ENCODE measurements at regions not wholly inside any gene's neighbourhood (a gene's known extent, or its start where the extent isn't known, plus 50 kb on each side); places are given as distances from the start of the nearest gene placed in this dataset.

- in situ Hi-C loops (cut with MboI), result no loop called here
- H3K9ac ChIP-seq (ENCODE audit: insufficient read depth in 1 of 2, low read depth in 2 of 2, low read length in 2 of 2), result no peak overlapping the region
- no TSS peak for BruUV-seq (replicated peaks)
- TF ChIP-seq FOXM1 (IDR thresholded peaks at IDR 0.05; ENCODE audit: low read depth), result no peak
- TF ChIP-seq FOXM1 (CRISPR knock-in tag; IDR thresholded peaks at IDR 0.05; ENCODE audit: low read depth), result no peak
- TF ChIP-seq PATZ1 (CRISPR knock-in tag; IDR thresholded peaks at IDR 0.05; ENCODE audit: borderline replicate concordance), result no peak
- no peak for TF ChIP-seq ZNF140 (CRISPR knock-in tag; IDR thresholded peaks at IDR 0.05)
- no peak for TF ChIP-seq ZBTB7A (IDR thresholded peaks at IDR 0.05; ENCODE audit: borderline replicate concordance, control insufficient read depth, low read depth, low read length)
- no peak for TF ChIP-seq SP2 (IDR thresholded peaks at IDR 0.05; ENCODE audit: extremely low read depth, low read depth, low read length, poor library complexity, severe bottlenecking)
- TF ChIP-seq NR0B1 (IDR thresholded peaks at IDR 0.05; ENCODE audit: partially characterized antibody), result no peak
- TF ChIP-seq E2F4 (CRISPR knock-in tag; IDR thresholded peaks at IDR 0.05; ENCODE audit: low read depth), result no peak
- no peak for TF ChIP-seq ELF2 (CRISPR knock-in tag; IDR thresholded peaks at IDR 0.05)
- TF ChIP-seq CREB5 (CRISPR knock-in tag; IDR thresholded peaks at IDR 0.05), result no peak
- no peak for TF ChIP-seq BACH1 (tag; IDR thresholded peaks at IDR 0.05)
- TF ChIP-seq TCF3 (CRISPR knock-in tag; IDR thresholded peaks at IDR 0.05), result no peak
- no peak for TF ChIP-seq MAX (CRISPR knock-in tag; IDR thresholded peaks at IDR 0.05)
- no peak for TF ChIP-seq NR2C2 (CRISPR knock-in tag; IDR thresholded peaks at IDR 0.05)
- TF ChIP-seq NR2C2 (tag; IDR thresholded peaks at IDR 0.05), result no peak
- TF ChIP-seq TEAD1 (CRISPR knock-in tag; IDR thresholded peaks at IDR 0.05), result no peak
- TF ChIP-seq NELFE (IDR thresholded peaks at IDR 0.05; ENCODE audit: insufficient read depth, insufficient read length), result no peak
- POLR2A ChIA-PET, result no interaction called here
- CTCF ChIA-PET (ENCODE audit: low intra/inter-chr PET ratio), result no interaction called here
- WGBS (ENCODE audit: insufficient coverage, low coverage, missing lambda C conversion rate), result 1% methylated on average over 4 of the region's 4 CpGs
- H3K4me2 ChIP-seq (ENCODE audit: insufficient read depth, low read length), result no peak overlapping the region
- peaks cover 1% of the 10 kb centered on the region; the same call in 1 of the 2 replicates for H3K9me3 ChIP-seq (replicated peaks; ENCODE audit: control insufficient read depth, insufficient read depth, low read depth, low read length)
- no peaks in the 10 kb centered on the region for H3K27me3 ChIP-seq (ENCODE audit: control insufficient read depth in 2 of 2, insufficient read depth in 2 of 2, low read length in 2 of 2)
- FAIRE-seq (no peak), ATAC-seq (no peak), DNase-seq (ENCODE audit: extremely low read depth in 1 of 4, low spot score in 3 of 4) (no peak)
- no peaks in the 10 kb centered on the region for H3K79me2 ChIP-seq (ENCODE audit: control insufficient read depth, insufficient read depth, low read length)
- no peaks in the 10 kb centered on the region for H4K20me1 ChIP-seq (replicated peaks; ENCODE audit: control insufficient read depth, insufficient read depth, low read length)
- no peak overlapping the region for H3K4me3 ChIP-seq
- no peak overlapping the region for H3K27ac ChIP-seq (ENCODE audit: extremely low read depth, low read depth, low read length)
- H3K4me1 ChIP-seq (replicated peaks in 1 of 2; ENCODE audit: control insufficient read depth in 2 of 2, insufficient read depth in 2 of 2, low read length in 2 of 2), result no peaks in the 10 kb centered on the region
- intact Hi-C loops (cut with micrococcal nuclease), result no loop called here
- H3K9me1 ChIP-seq (ENCODE audit: control insufficient read depth, insufficient read depth, low read length), result no peaks in the 10 kb centered on the region
- no peaks in the 10 kb centered on the region for H3K36me3 ChIP-seq (ENCODE audit: control insufficient read depth, insufficient read depth, low read length)
- H2AFZ ChIP-seq (ENCODE audit: low read depth, low read length), result no peak overlapping the region
These were observed 100.3 kb upstream of the CHL1 start for GRCh38 chr3:96259-96658.

Data from K562 (cell line).